SK-N-SH (cell line): ENCODE measurements at regions not wholly inside any gene's neighbourhood (a gene's known extent, or its start where the extent isn't known, plus 50 kb on each side); places are given as distances from the start of the nearest gene placed in this dataset.

ENCODE experiments used
- GATA2 ChIP-seq: sonication (generic); formaldehyde crosslinking; IDR thresholded peaks from 2 replicates; pipeline ENCODE4 v1.5.0; 2020; ENCODE audit warnings: mild to moderate bottlenecking, missing genetic modification reagents
- NFIC ChIP-seq: IDR thresholded peaks from 2 replicates; pipeline ENCODE4 v1.4.0; 2012; ENCODE audit warnings: borderline replicate concordance
- TF ChIP-seq, protein P1 (sequence below): fragments of 200-600 bp; sonication (generic); IDR thresholded peaks from 2 replicates; pipeline ENCODE4 v1.6.1; 2017; ENCODE audit warnings: antibody characterized with exemption, mild to moderate bottlenecking, moderate library complexity
- TF ChIP-seq, protein P2 (sequence below): IDR thresholded peaks from 2 replicates; pipeline ENCODE4 v1.4.0; 2012; ENCODE audit warnings: low read depth, borderline replicate concordance

DNA sequence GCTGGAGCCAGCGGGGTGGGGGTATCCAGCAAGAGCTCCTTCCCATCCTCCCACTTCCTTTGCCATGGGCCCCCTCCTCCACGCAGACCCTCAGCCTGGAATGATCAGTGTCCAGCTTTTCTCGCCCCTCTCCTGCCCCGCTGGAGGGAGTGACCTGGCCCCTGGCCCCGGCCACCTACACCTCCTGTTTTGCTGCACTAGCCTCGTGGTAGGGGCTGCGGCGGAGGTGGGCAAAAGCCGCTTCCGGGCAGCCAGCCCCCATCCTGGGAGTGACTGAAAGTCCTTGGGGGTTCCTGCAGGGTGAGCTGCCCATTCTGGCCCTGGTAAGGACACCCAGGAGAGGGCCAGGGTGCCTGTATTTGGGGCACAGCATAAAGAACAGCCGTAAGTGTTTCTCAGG is 295.7 kb downstream of the SEC14L1 start:
- TF ChIP-seq, protein P1, sequence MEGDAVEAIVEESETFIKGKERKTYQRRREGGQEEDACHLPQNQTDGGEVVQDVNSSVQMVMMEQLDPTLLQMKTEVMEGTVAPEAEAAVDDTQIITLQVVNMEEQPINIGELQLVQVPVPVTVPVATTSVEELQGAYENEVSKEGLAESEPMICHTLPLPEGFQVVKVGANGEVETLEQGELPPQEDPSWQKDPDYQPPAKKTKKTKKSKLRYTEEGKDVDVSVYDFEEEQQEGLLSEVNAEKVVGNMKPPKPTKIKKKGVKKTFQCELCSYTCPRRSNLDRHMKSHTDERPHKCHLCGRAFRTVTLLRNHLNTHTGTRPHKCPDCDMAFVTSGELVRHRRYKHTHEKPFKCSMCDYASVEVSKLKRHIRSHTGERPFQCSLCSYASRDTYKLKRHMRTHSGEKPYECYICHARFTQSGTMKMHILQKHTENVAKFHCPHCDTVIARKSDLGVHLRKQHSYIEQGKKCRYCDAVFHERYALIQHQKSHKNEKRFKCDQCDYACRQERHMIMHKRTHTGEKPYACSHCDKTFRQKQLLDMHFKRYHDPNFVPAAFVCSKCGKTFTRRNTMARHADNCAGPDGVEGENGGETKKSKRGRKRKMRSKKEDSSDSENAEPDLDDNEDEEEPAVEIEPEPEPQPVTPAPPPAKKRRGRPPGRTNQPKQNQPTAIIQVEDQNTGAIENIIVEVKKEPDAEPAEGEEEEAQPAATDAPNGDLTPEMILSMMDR = no peak
- TF ChIP-seq, protein P2, sequence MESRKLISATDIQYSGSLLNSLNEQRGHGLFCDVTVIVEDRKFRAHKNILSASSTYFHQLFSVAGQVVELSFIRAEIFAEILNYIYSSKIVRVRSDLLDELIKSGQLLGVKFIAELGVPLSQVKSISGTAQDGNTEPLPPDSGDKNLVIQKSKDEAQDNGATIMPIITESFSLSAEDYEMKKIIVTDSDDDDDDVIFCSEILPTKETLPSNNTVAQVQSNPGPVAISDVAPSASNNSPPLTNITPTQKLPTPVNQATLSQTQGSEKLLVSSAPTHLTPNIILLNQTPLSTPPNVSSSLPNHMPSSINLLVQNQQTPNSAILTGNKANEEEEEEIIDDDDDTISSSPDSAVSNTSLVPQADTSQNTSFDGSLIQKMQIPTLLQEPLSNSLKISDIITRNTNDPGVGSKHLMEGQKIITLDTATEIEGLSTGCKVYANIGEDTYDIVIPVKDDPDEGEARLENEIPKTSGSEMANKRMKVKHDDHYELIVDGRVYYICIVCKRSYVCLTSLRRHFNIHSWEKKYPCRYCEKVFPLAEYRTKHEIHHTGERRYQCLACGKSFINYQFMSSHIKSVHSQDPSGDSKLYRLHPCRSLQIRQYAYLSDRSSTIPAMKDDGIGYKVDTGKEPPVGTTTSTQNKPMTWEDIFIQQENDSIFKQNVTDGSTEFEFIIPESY = no peak
- TF ChIP-seq NFIC (no peak), GATA2 (CRISPR knock-in tag) (no peak)
